HEK293T (cell line): ENCODE measurements at regions not wholly inside any gene's neighbourhood (a gene's known extent, or its start where the extent isn't known, plus 50 kb on each side); places are given as distances from the start of the nearest gene placed in this dataset.

Experiments used
- BHLHE40 ChIP-seq: fragments of 450-650 bp; IDR thresholded peaks from 2 replicates; pipeline ENCODE4 v1.6.1; 2016; ENCODE audit warnings: mild to moderate bottlenecking, moderate library complexity, borderline replicate concordance
- ELF4 ChIP-seq: fragments of 450-650 bp; IDR thresholded peaks from 2 replicates; pipeline ENCODE4 v1.6.1; 2017; ENCODE audit warnings: antibody characterized with exemption
- FOXA1 ChIP-seq: fragments of 450-650 bp; IDR thresholded peaks from 2 replicates; pipeline ENCODE4 v1.6.1; 2016; ENCODE audit warnings: mild to moderate bottlenecking
- FOXK2 ChIP-seq: fragments of 450-650 bp; IDR thresholded peaks from 2 replicates; pipeline ENCODE4 v1.6.1; 2016; ENCODE audit warnings: mild to moderate bottlenecking
- FOXM1 ChIP-seq: fragments of 450-650 bp; IDR thresholded peaks from 2 replicates; pipeline ENCODE4 v1.6.1; 2017; ENCODE audit warnings: mild to moderate bottlenecking, borderline replicate concordance
- HDGF ChIP-seq: fragments of 450-650 bp; IDR thresholded peaks from 2 replicates; pipeline ENCODE4 v1.6.1; 2017; ENCODE audit warnings: antibody characterized with exemption, borderline replicate concordance
- SP1 ChIP-seq: fragments of 450-650 bp; IDR thresholded peaks from 2 replicates; pipeline ENCODE4 v1.6.1; 2017
- SUZ12 ChIP-seq: fragments of 450-650 bp; IDR thresholded peaks from 2 replicates; pipeline ENCODE4 v1.6.1; 2016; ENCODE audit warnings: mild to moderate bottlenecking
- TARDBP ChIP-seq: fragments of 450-650 bp; IDR thresholded peaks from 2 replicates; pipeline ENCODE4 v1.6.1; 2016
- ZNF384 ChIP-seq: fragments of 450-650 bp; IDR thresholded peaks from 2 replicates; pipeline ENCODE4 v1.6.1; 2016

- TF ChIP-seq ZNF384 (no peak), FOXK2 (no peak), HDGF (no peak), FOXM1 (no peak), ELF4 (no peak), TARDBP (no peak), BHLHE40 (no peak), SP1 (no peak), SUZ12 (no peak), FOXA1 (no peak)
These were observed 495.4 kb upstream of the MANEA start for GRCh38 chr6:95081949-95082348.
